ENCODE measurements at regions not wholly inside any gene's neighbourhood (a gene's known extent, or its start where the extent isn't known, plus 50 kb on each side); places are given as distances from the start of the nearest gene placed in this dataset.
A peak's percentile ranks its signal among the peaks of the same experiment; 100 is the strongest.

- ChIA-PET POLR2A (no interaction called here), CTCF (interaction anchor here (1.3 to 2.3 kb wide), 3 partner anchors 21 to 67 kb away, joined by 5 to 10 read pairs (median 9); no protein-coding TSS in a partner anchor)
- DNase-seq: peak; percentile 23
- no peak for TF ChIP-seq USF1 (IDR thresholded peaks at IDR 0.05; ENCODE audit: borderline replicate concordance, low read depth)
- no peak for TF ChIP-seq GABPA (IDR thresholded peaks at IDR 0.05; ENCODE audit: low read depth)
- TF ChIP-seq SIN3A (IDR thresholded peaks at IDR 0.05; ENCODE audit: borderline replicate concordance, low read depth, low read length): no peak
- no peak for TF ChIP-seq NFIC (IDR thresholded peaks at IDR 0.05; ENCODE audit: borderline replicate concordance)
- TF ChIP-seq CHD2 (IDR thresholded peaks at IDR 0.05; ENCODE audit: low read length, partially characterized antibody): no peak
- TF ChIP-seq EZH2phosphoT487 (IDR thresholded peaks at IDR 0.05; ENCODE audit: borderline replicate concordance, low read depth): no peak
- TF ChIP-seq TCF12 (IDR thresholded peaks at IDR 0.05): no peak
- no peak for TF ChIP-seq FOSL2 (IDR thresholded peaks at IDR 0.05; ENCODE audit: borderline replicate concordance, low read depth)
- TF ChIP-seq MEF2A (IDR thresholded peaks at IDR 0.05; ENCODE audit: borderline replicate concordance, low read depth): no peak
- no peak for TF ChIP-seq MXI1 (IDR thresholded peaks at IDR 0.05; ENCODE audit: low read depth, low read length)
- Histone ChIP-seq H3K4me1 (ENCODE audit: control insufficient read depth in 1 of 2, insufficient read depth in 2 of 2, low read depth in 1 of 2, low read length in 1 of 2) (no peaks in the 10 kb centered on the region), H3K27me3 (ENCODE audit: insufficient read depth) (no peaks in the 10 kb centered on the region), H3K36me3 (replicated peaks in 1 of 2; ENCODE audit: control insufficient read depth in 1 of 2, insufficient read depth in 2 of 2, low read length in 1 of 2) (no peaks in the 10 kb centered on the region), H3K79me2 (ENCODE audit: insufficient read depth) (no peaks in the 10 kb centered on the region), H3K9ac (no peak overlapping the region), H4K20me1 (ENCODE audit: insufficient read depth) (no peaks in the 10 kb centered on the region), H3K9me2 (no peaks in the 10 kb centered on the region), H3F3A (replicated peaks; ENCODE audit: insufficient read depth) (no peaks in the 10 kb centered on the region), H3K9me3 (no peaks in the 10 kb centered on the region), H3K4me3 (ENCODE audit: low read depth in 2 of 2, low read length in 1 of 2) (no peak overlapping the region), H3K4me2 (no peak overlapping the region), H3K27ac (ENCODE audit: low read depth in 2 of 2, low read length in 1 of 2) (no peak overlapping the region), H2AFZ (ENCODE audit: low read depth) (peak overlapping the region; percentile 45; the same call in 1 of the 2 replicates)
- WGBS (ENCODE audit: low lambda C conversion rate): 75% methylated on average over 17 of the region's 18 CpGs
Measured at GRCh38 chr5:160506006-160507004, 84.7 kb downstream of the PTTG1 start.

GRCh38 chr5:160507221-160507721, 85.6 kb downstream of the PTTG1 start:
- H3K27ac ChIP-seq (ENCODE audit: low read depth in 2 of 2, low read length in 1 of 2): no peak overlapping the region
- no peaks in the 10 kb centered on the region for H3K27me3 ChIP-seq (ENCODE audit: insufficient read depth)
- no peaks in the 10 kb centered on the region for H3K9me3 ChIP-seq
- H3K36me3 ChIP-seq (replicated peaks in 1 of 2; ENCODE audit: control insufficient read depth in 1 of 2, insufficient read depth in 2 of 2, low read length in 1 of 2): no peaks in the 10 kb centered on the region
- no peak for DNase-seq
- H3K4me3 ChIP-seq (ENCODE audit: low read depth in 2 of 2, low read length in 1 of 2): no peak overlapping the region
- H3F3A ChIP-seq (replicated peaks; ENCODE audit: insufficient read depth): no peaks in the 10 kb centered on the region
- no peaks in the 10 kb centered on the region for H4K20me1 ChIP-seq (ENCODE audit: insufficient read depth)
- ChIA-PET POLR2A (no interaction called here), CTCF (interaction anchor here (1.0 to 2.3 kb wide), 4 partner anchors 30 to 68 kb away, joined by 3 to 10 read pairs (median 4); no protein-coding TSS in a partner anchor)
- no peak overlapping the region for H3K4me2 ChIP-seq
- 48% methylated on average over 5 of the region's 5 CpGs for WGBS (ENCODE audit: low lambda C conversion rate)
- no peak overlapping the region for H3K9ac ChIP-seq
- H3K79me2 ChIP-seq (ENCODE audit: insufficient read depth): no peaks in the 10 kb centered on the region
- no peaks in the 10 kb centered on the region for H3K4me1 ChIP-seq (ENCODE audit: control insufficient read depth in 1 of 2, insufficient read depth in 2 of 2, low read depth in 1 of 2, low read length in 1 of 2)
- TF ChIP-seq YY1 (IDR thresholded peaks at IDR 0.05; ENCODE audit: low read depth) (no peak), USF2 (IDR thresholded peaks at IDR 0.05; ENCODE audit: borderline replicate concordance, low read depth, low read length) (no peak), NFIC (IDR thresholded peaks at IDR 0.05; ENCODE audit: borderline replicate concordance) (peak; percentile 15; the same call in 1 of the 2 replicates), GATA2 (CRISPR knock-in tag; IDR thresholded peaks at IDR 0.05) (no peak)
- no peaks in the 10 kb centered on the region for H3K9me2 ChIP-seq
- H2AFZ ChIP-seq (ENCODE audit: low read depth): peak overlapping the region; percentile 45; the same call in 1 of the 2 replicates
